ENCODE measurements at regions not wholly inside any gene's neighbourhood (a gene's known extent, or its start where the extent isn't known, plus 50 kb on each side); places are given as distances from the start of the nearest gene placed in this dataset.

GRCh38 chr20:12641619-12642018, 367.2 kb upstream of the SPTLC3 start:
- Histone ChIP-seq H3K9me3 (no peaks in the 10 kb centered on the region), H3K27ac (no peak overlapping the region), H3K4me3 (no peak overlapping the region), H3K27me3 (no peaks in the 10 kb centered on the region), H3K4me1 (ENCODE audit: insufficient read depth) (no peaks in the 10 kb centered on the region), H3K36me3 (no peaks in the 10 kb centered on the region)
- no peak for DNase-seq
- WGBS, 3 donors, result 47 to 78% (median 70%) methylated on average over 4 of the region's 4 CpGs
- no peak for TF ChIP-seq CTCF (IDR thresholded peaks at IDR 0.05)
- no peak for TF ChIP-seq POLR2A (IDR thresholded peaks at IDR 0.05)
- TF ChIP-seq EP300 (IDR thresholded peaks at IDR 0.05), result no peak
- intact Hi-C loops (cut with DNase I), result no loop called here

GRCh38 chr20:12644461-12644860, 364.3 kb upstream of the SPTLC3 start:
- intact Hi-C loops (cut with DNase I), result no loop called here
- no peak for DNase-seq
- no peaks in the 10 kb centered on the region for H3K27me3 ChIP-seq
- no peaks in the 10 kb centered on the region for H3K4me1 ChIP-seq (ENCODE audit: insufficient read depth)
- no peaks in the 10 kb centered on the region for H3K36me3 ChIP-seq
- no peaks in the 10 kb centered on the region for H3K9me3 ChIP-seq
- no peak overlapping the region for H3K27ac ChIP-seq
- H3K4me3 ChIP-seq, result no peak overlapping the region
- no peak for TF ChIP-seq CTCF (IDR thresholded peaks at IDR 0.05)
- no peak for TF ChIP-seq EP300 (IDR thresholded peaks at IDR 0.05)
- no peak for TF ChIP-seq POLR2A (IDR thresholded peaks at IDR 0.05)
- WGBS, 3 donors, result 94 to 95% (median 94%) methylated on average over 2 of the region's 2 CpGs

GRCh38 chr20:12649234-12649633, 359.5 kb upstream of the SPTLC3 start:
- Histone ChIP-seq H3K36me3 (no peaks in the 10 kb centered on the region), H3K27me3 (no peaks in the 10 kb centered on the region), H3K9me3 (no peaks in the 10 kb centered on the region), H3K4me3 (no peak overlapping the region), H3K4me1 (ENCODE audit: insufficient read depth) (no peaks in the 10 kb centered on the region), H3K27ac (no peak overlapping the region)
- no peak for TF ChIP-seq CTCF (IDR thresholded peaks at IDR 0.05)
- TF ChIP-seq POLR2A (IDR thresholded peaks at IDR 0.05), result no peak
- TF ChIP-seq EP300 (IDR thresholded peaks at IDR 0.05), result no peak
- 62 to 71% (median 62%) methylated on average over 2 of the region's 2 CpGs for WGBS, 3 donors
- DNase-seq, result no peak
- intact Hi-C loops (cut with DNase I), result no loop called here

GRCh38 chr20:12653642-12654041, 355.1 kb upstream of the SPTLC3 start:
- Histone ChIP-seq H3K36me3 (no peaks in the 10 kb centered on the region), H3K27me3 (no peaks in the 10 kb centered on the region), H3K4me3 (no peak overlapping the region), H3K4me1 (ENCODE audit: insufficient read depth) (no peaks in the 10 kb centered on the region), H3K9me3 (no peaks in the 10 kb centered on the region), H3K27ac (no peak overlapping the region)
- DNase-seq, result no peak
- TF ChIP-seq POLR2A (IDR thresholded peaks at IDR 0.05) (no peak), CTCF (IDR thresholded peaks at IDR 0.05) (no peak), EP300 (IDR thresholded peaks at IDR 0.05) (no peak)
- intact Hi-C loops (cut with DNase I), result no loop called here

- no peaks in the 10 kb centered on the region for H3K4me1 ChIP-seq (ENCODE audit: insufficient read depth)
- no peak for TF ChIP-seq CTCF (IDR thresholded peaks at IDR 0.05)
- TF ChIP-seq EP300 (IDR thresholded peaks at IDR 0.05), result no peak
- TF ChIP-seq POLR2A (IDR thresholded peaks at IDR 0.05), result no peak
- DNase-seq, result no peak
- H3K4me3 ChIP-seq, result no peak overlapping the region
- H3K9me3 ChIP-seq, result no peaks in the 10 kb centered on the region
- WGBS, 3 donors, result 85 to 97% (median 92%) methylated on average over 1 of the region's 1 CpG
- no peaks in the 10 kb centered on the region for H3K27me3 ChIP-seq
- H3K27ac ChIP-seq, result no peak overlapping the region
- intact Hi-C loops (cut with DNase I), result no loop called here
- no peaks in the 10 kb centered on the region for H3K36me3 ChIP-seq
Measured at GRCh38 chr20:12659942-12660341, 348.8 kb upstream of the SPTLC3 start.
